ENCODE measurements at regions not wholly inside any gene's neighbourhood (a gene's known extent, or its start where the extent isn't known, plus 50 kb on each side); places are given as distances from the start of the nearest gene placed in this dataset.

DNA sequence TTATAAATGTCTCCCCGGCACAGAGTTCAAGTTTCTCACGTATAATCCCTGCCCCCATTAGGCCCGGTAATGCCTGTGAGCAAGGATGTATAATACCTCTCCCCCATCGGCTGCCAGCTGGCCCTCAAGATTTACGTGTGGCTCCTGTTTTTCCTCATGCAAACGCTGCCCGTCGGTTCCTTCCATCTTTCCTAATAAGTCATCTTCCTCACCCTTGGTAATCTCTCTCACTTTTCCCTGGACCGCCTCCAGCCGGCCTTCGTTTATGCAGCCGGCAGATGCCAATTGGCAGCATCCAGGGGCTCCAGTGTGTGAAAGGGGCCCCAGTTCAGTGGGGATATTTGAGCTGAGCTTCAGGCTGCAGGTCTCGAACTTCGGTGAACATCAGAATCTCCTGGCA lies 86.5 kb upstream of the NEURL1B start:
- no peaks in the 10 kb centered on the region for H3K4me1 Mint-ChIP-seq (ENCODE audit: low read depth, unreplicated experiment)
- Histone ChIP-seq H3K9me3 (no peaks in the 10 kb centered on the region), H3K4me3 (ENCODE audit: low read depth, low read length) (no peak overlapping the region), H3K27me3 (replicated peaks; ENCODE audit: control insufficient read depth, insufficient read depth, low read length) (no peaks in the 10 kb centered on the region), H3K4me1 (no peaks in the 10 kb centered on the region), H3K36me3 (ENCODE audit: control insufficient read depth, insufficient read depth, low read length) (no peaks in the 10 kb centered on the region)
- H3K27ac Mint-ChIP-seq (ENCODE audit: unreplicated experiment), result no peak overlapping the region
- ChIA-PET CTCF (no interaction called here), POLR2A (no interaction called here)
- intact Hi-C loops (cut with micrococcal nuclease; ENCODE audit: unreplicated experiment), result no loop called here
- no TSS peak for BruUV-seq (replicated peaks)
- peaks cover 3% of the 10 kb centered on the region for H3K27me3 Mint-ChIP-seq (ENCODE audit: insufficient read depth, unreplicated experiment)
- DNase-seq, result no peak
- H3K36me3 Mint-ChIP-seq (ENCODE audit: insufficient read depth, unreplicated experiment), result no peaks in the 10 kb centered on the region
- TF ChIP-seq, protein P1, sequence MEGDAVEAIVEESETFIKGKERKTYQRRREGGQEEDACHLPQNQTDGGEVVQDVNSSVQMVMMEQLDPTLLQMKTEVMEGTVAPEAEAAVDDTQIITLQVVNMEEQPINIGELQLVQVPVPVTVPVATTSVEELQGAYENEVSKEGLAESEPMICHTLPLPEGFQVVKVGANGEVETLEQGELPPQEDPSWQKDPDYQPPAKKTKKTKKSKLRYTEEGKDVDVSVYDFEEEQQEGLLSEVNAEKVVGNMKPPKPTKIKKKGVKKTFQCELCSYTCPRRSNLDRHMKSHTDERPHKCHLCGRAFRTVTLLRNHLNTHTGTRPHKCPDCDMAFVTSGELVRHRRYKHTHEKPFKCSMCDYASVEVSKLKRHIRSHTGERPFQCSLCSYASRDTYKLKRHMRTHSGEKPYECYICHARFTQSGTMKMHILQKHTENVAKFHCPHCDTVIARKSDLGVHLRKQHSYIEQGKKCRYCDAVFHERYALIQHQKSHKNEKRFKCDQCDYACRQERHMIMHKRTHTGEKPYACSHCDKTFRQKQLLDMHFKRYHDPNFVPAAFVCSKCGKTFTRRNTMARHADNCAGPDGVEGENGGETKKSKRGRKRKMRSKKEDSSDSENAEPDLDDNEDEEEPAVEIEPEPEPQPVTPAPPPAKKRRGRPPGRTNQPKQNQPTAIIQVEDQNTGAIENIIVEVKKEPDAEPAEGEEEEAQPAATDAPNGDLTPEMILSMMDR (IDR thresholded peaks at IDR 0.05; ENCODE audit: insufficient read depth in 1 of 2, low read depth in 1 of 2, low read length in 1 of 2, severe bottlenecking in 1 of 2, unreplicated experiment in 1 of 2), result no peak
- H3K4me3 Mint-ChIP-seq (ENCODE audit: unreplicated experiment), result no peak overlapping the region
- H3K9me3 Mint-ChIP-seq (ENCODE audit: unreplicated experiment), result no peaks in the 10 kb centered on the region

DNA sequence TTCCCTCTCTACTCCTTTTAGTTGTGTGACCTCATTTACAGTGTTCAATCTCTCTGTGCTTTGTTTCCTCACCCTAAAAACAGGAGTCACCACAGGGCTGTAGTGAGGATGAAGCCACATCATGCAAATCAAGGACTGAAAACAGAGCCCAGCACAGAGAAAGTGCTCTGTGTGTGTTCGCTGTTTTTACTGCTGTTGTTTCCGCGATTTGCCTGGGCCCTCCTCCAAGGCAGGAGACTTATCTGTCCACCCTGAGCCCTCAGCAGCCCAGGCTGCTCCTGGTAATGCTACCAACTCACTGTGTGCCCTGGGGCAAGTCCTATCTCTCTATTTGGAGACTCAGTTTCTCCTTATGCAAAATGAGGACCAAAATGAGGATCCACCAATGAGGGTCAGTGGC lies 87.2 kb upstream of the NEURL1B start:
- H3K9me3 ChIP-seq, result no peaks in the 10 kb centered on the region
- no peaks in the 10 kb centered on the region for H3K36me3 ChIP-seq (ENCODE audit: control insufficient read depth, insufficient read depth, low read length)
- no peak for DNase-seq
- Mint-ChIP-seq H3K36me3 (ENCODE audit: insufficient read depth, unreplicated experiment) (no peaks in the 10 kb centered on the region), H3K4me3 (ENCODE audit: unreplicated experiment) (no peak overlapping the region), H3K27me3 (ENCODE audit: insufficient read depth, unreplicated experiment) (peaks cover 3% of the 10 kb centered on the region), H3K27ac (ENCODE audit: unreplicated experiment) (no peak overlapping the region), H3K4me1 (ENCODE audit: low read depth, unreplicated experiment) (no peaks in the 10 kb centered on the region), H3K9me3 (ENCODE audit: unreplicated experiment) (no peaks in the 10 kb centered on the region)
- ChIA-PET CTCF (no interaction called here), POLR2A (no interaction called here)
- no peaks in the 10 kb centered on the region for H3K27me3 ChIP-seq (replicated peaks; ENCODE audit: control insufficient read depth, insufficient read depth, low read length)
- TF ChIP-seq, protein P1 (IDR thresholded peaks at IDR 0.05; ENCODE audit: insufficient read depth in 1 of 2, low read depth in 1 of 2, low read length in 1 of 2, severe bottlenecking in 1 of 2, unreplicated experiment in 1 of 2), result no peak
- intact Hi-C loops (cut with micrococcal nuclease; ENCODE audit: unreplicated experiment), result no loop called here
- no TSS peak for BruUV-seq (replicated peaks)
- H3K4me1 ChIP-seq, result no peaks in the 10 kb centered on the region
- no peak overlapping the region for H3K4me3 ChIP-seq (ENCODE audit: low read depth, low read length)

DNA sequence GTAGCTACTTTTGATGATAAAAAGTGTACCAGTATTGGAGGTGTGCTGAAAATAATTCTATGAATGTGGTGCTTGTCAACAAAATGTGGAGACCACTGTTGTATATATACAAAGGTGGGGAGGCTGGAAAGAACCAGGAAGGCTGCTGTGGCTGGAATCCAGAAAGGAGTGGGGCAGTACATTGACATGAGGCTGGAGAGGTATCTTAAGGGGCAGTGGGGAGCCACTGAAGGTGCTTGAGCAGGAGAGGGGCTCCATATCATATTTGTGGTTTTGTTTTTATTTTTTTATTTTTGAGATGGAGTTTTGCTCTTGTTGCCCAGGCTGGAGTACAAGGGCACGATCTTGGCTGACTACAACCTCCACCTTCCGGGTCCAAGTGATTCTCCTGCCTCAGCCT lies 87.9 kb upstream of the NEURL1B start:
- no TSS peak for BruUV-seq (replicated peaks)
- no peak overlapping the region for H3K4me3 ChIP-seq (ENCODE audit: low read depth, low read length)
- H3K27ac Mint-ChIP-seq (ENCODE audit: unreplicated experiment), result no peak overlapping the region
- no peaks in the 10 kb centered on the region for H3K36me3 Mint-ChIP-seq (ENCODE audit: insufficient read depth, unreplicated experiment)
- no peaks in the 10 kb centered on the region for H3K4me1 ChIP-seq
- no peak overlapping the region for H3K4me3 Mint-ChIP-seq (ENCODE audit: unreplicated experiment)
- H3K9me3 ChIP-seq, result no peaks in the 10 kb centered on the region
- H3K4me1 Mint-ChIP-seq (ENCODE audit: low read depth, unreplicated experiment), result no peaks in the 10 kb centered on the region
- no peaks in the 10 kb centered on the region for H3K36me3 ChIP-seq (ENCODE audit: control insufficient read depth, insufficient read depth, low read length)
- TF ChIP-seq, protein P1 (IDR thresholded peaks at IDR 0.05; ENCODE audit: insufficient read depth in 1 of 2, low read depth in 1 of 2, low read length in 1 of 2, severe bottlenecking in 1 of 2, unreplicated experiment in 1 of 2), result no peak
- ChIA-PET CTCF (no interaction called here), POLR2A (no interaction called here)
- intact Hi-C loops (cut with micrococcal nuclease; ENCODE audit: unreplicated experiment), result no loop called here
- no peaks in the 10 kb centered on the region for H3K27me3 ChIP-seq (replicated peaks; ENCODE audit: control insufficient read depth, insufficient read depth, low read length)
- H3K9me3 Mint-ChIP-seq (ENCODE audit: unreplicated experiment), result no peaks in the 10 kb centered on the region
- no peak for DNase-seq
- H3K27me3 Mint-ChIP-seq (ENCODE audit: insufficient read depth, unreplicated experiment), result peaks cover 3% of the 10 kb centered on the region

All from Caco-2 (cell line).